ENCODE measurements at regions not wholly inside any gene's neighbourhood (a gene's known extent, or its start where the extent isn't known, plus 50 kb on each side); places are given as distances from the start of the nearest gene placed in this dataset.

DNA sequence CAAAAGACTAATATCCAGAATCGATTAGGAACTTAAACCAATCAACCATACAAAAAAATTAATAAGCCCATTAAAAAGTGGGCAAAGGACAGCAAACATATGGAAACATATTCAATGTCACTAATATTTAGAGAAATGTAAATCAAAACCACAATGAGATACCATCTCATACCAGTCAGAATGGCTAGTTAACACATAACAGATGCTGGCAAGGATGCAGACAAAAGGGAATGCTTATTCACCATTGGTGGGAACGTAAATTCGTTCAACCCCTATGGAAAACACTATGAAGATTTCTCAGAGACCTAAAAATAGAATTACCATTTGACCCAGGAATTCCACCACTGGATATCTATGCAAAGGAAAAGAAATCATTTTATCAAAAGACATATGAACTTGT is 468.2 kb upstream of the ST6GAL2 start:
- TF ChIP-seq, protein P1, sequence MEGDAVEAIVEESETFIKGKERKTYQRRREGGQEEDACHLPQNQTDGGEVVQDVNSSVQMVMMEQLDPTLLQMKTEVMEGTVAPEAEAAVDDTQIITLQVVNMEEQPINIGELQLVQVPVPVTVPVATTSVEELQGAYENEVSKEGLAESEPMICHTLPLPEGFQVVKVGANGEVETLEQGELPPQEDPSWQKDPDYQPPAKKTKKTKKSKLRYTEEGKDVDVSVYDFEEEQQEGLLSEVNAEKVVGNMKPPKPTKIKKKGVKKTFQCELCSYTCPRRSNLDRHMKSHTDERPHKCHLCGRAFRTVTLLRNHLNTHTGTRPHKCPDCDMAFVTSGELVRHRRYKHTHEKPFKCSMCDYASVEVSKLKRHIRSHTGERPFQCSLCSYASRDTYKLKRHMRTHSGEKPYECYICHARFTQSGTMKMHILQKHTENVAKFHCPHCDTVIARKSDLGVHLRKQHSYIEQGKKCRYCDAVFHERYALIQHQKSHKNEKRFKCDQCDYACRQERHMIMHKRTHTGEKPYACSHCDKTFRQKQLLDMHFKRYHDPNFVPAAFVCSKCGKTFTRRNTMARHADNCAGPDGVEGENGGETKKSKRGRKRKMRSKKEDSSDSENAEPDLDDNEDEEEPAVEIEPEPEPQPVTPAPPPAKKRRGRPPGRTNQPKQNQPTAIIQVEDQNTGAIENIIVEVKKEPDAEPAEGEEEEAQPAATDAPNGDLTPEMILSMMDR (conservative IDR thresholded peaks at IDR 0.05; ENCODE audit: low read length): no peak
- no peak for TF ChIP-seq EZH2phosphoT487 (IDR thresholded peaks at IDR 0.05; ENCODE audit: borderline replicate concordance, low read depth, low read length)
